Activated naive CD8-positive, alpha-beta T cell (primary cell): ENCODE measurements at regions not wholly inside any gene's neighbourhood (a gene's known extent, or its start where the extent isn't known, plus 50 kb on each side); places are given as distances from the start of the nearest gene placed in this dataset.

Source experiments
- H3K27ac Mint-ChIP-seq: one replicate; pipeline ENCODE4 v1.8.0; 2021; ENCODE audit warnings: mixed read lengths
- H3K27me3 Mint-ChIP-seq: one replicate; pipeline ENCODE4 v1.8.0; 2021; ENCODE audit warnings: mixed read lengths
- H3K36me3 Mint-ChIP-seq: one replicate; pipeline ENCODE4 v1.8.0; 2021; ENCODE audit warnings: mixed read lengths
- H3K4me1 Mint-ChIP-seq: one replicate; pipeline ENCODE4 v1.8.0; 2021; ENCODE audit warnings: low read depth, mixed read lengths
- H3K4me3 Mint-ChIP-seq: one replicate; pipeline ENCODE4 v1.8.0; 2021; ENCODE audit warnings: mild to moderate bottlenecking, mixed read lengths
- H3K9me3 Mint-ChIP-seq: one replicate; pipeline ENCODE4 v1.8.0; 2021; ENCODE audit warnings: low read depth, mixed read lengths

DNA sequence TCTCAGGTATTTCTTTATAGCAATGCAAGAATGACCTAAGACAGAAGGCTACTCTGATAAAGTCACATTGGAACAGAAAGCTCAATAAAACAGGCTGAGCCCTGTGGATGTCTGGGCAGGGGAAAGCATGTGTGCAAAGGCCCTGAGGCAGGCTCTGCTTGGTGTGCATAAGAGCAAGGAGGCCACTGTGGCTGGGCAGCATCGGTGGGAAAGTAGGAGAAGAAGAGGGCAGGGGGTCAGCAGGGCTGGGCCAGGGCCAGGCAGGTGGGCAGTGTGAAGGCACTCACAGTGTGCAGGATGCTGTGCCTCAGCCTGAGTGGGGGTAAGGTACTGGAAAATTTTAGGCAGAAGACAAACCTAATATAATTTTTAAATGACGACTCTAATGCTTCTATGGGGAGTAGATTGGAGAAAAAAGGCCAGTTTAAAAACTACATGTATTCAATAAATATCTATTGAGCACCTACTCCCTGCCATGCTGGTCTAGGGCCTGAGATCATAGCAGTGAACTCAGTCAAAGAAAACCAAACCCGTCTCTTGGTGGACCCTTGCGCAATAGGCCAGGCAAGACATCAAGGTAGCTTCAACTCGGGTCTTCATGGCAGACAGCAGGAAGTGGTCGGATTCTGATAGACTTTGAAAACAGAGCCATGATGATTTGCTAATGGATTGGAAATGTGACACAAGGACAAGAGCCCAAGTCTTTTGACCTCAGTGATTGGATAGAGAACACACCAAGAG, 572.3 kb downstream of the TCERG1L start:
- Mint-ChIP-seq H3K27ac (no peak overlapping the region), H3K27me3 (peaks cover 5% of the 10 kb centered on the region), H3K9me3 (no peaks in the 10 kb centered on the region), H3K4me1 (no peaks in the 10 kb centered on the region), H3K36me3 (no peaks in the 10 kb centered on the region), H3K4me3 (no peak overlapping the region)

DNA sequence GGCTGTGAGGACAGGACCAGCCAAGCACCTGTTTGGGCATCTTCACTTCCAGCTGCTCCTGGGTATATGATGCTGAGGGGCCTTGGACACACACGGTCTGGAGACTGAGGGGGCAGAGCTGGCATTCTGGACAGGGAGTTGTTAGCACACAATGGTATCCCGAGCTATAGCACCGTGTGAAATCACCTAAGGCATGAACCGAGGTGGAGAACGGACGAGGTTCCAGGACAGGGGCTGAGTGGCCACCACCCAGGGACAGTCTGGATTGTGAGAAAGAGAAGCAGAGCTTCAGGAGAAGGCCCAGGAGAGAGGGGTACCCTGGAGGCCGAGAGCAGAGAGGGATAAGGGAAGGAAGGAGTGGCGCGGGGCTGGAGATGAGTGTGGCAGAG, 571.8 kb downstream of the TCERG1L start:
- H3K4me3 Mint-ChIP-seq = no peak overlapping the region
- H3K27me3 Mint-ChIP-seq = peaks cover 5% of the 10 kb centered on the region
- no peaks in the 10 kb centered on the region for H3K4me1 Mint-ChIP-seq
- H3K27ac Mint-ChIP-seq = no peak overlapping the region
- no peaks in the 10 kb centered on the region for H3K9me3 Mint-ChIP-seq
- no peaks in the 10 kb centered on the region for H3K36me3 Mint-ChIP-seq

DNA sequence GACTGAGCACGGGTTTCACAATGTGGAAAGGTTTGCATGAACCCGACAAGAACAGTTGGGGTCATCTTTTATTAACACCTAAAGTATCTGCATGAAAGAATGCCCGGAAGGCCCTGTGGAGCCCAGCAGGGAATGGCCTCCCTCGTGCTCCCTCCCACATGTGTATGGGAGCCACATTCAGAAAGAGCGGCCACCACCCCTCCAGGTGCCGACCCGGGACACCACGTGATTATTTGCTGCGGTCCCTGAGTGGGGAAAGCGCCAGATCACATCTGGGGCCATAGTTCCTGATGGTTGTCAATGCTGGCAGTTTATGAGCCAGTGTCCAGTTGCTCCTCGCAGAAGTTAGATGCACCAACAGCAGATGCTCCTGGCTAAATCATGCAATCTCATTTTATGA, 571.4 kb downstream of the TCERG1L start:
- H3K27ac Mint-ChIP-seq = no peak overlapping the region
- no peaks in the 10 kb centered on the region for H3K36me3 Mint-ChIP-seq
- H3K9me3 Mint-ChIP-seq = no peaks in the 10 kb centered on the region
- H3K4me1 Mint-ChIP-seq = no peaks in the 10 kb centered on the region
- H3K27me3 Mint-ChIP-seq = peaks cover 5% of the 10 kb centered on the region
- H3K4me3 Mint-ChIP-seq = no peak overlapping the region

DNA sequence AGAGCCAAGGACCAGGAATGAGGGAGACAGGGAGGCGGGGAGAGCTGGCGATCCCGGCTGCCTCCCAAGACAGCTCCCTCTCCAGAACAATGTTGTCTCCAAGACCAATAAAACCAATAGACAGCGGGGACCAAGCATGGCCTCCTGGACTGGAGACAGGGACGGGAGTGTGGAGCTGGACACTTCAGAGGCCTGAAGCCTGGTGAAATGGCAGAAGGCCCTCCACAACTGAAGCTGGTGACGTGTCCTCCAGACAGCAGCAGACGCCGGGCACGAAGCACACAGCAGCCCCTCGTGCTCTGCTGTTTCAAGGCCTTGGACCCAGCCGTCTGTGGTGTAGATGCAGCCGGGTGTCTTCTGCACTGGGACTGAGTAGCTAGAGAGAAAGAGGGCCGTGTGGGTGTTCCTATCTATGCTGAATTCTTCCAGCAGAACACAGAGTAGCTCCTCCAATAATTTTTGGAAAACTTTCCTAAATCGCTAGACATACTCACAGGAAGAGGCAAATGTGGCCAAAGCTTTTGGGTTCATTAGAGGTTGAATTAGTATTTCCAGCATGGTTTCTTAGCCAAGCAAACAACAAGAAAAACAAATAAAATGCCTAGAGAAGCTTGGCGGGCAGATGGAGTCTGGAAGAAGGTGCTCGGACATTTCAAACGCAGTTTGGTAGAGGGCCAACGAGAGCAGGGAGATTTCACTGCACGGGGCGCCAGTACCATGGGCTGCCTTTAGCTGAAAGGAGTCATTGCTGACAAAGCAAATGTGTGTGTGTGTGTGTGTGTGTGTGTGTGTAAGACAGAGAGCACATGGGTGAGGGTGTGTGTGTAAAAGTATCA, 570.4 kb downstream of the TCERG1L start:
- H3K4me1 Mint-ChIP-seq = no peaks in the 10 kb centered on the region
- no peaks in the 10 kb centered on the region for H3K36me3 Mint-ChIP-seq
- H3K27me3 Mint-ChIP-seq = peaks cover 5% of the 10 kb centered on the region
- no peaks in the 10 kb centered on the region for H3K9me3 Mint-ChIP-seq
- no peak overlapping the region for H3K4me3 Mint-ChIP-seq
- no peak overlapping the region for H3K27ac Mint-ChIP-seq

DNA sequence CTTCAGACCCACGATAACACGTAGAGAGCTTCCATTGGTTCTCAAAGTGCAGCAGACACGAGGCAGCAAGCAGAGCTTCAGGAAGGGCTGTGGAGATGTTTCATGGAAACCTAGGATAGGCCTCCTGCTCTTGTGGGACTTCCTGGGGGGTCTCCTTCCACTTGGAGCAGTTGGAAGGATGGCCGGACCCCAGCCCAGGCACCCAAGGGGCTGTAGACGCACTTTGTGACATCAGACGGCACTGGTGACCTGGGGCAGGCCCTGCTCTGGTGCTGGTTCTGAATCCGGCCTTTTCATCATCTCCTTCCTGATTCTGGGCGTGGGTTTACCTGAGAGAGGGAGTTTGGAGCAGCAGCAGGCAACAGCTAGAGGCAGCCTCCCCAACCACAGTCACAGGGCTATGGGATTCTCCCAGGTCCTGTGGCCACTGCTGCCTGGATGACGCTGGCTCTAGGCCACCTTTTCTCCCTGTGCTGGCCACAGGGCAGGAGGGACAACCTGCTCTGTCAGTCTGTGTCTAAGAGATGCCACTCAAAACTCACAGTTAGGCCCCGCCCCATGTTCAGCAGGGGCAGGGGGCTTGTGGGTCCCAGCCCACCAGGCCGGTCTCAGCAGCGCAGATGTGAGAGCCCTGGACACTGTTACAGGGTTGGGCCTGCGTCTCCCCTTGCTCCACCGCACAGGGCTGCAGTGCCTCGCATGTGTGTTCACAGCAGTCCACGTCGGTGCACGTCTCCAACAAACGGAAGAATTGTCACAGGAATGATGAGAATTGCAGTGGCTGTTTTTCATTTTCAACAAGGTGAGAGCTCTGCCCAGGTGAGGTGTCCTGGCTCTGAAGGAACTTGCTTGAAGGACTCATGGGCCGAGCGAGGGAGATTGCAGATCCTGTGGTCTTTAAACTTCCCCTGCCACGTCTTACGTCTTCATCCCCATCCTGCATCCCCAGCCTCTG, 569.3 kb downstream of the TCERG1L start:
- Mint-ChIP-seq H3K4me1 (no peaks in the 10 kb centered on the region), H3K27ac (no peak overlapping the region), H3K9me3 (no peaks in the 10 kb centered on the region), H3K27me3 (peaks cover 2% of the 10 kb centered on the region), H3K36me3 (no peaks in the 10 kb centered on the region), H3K4me3 (no peak overlapping the region)

DNA sequence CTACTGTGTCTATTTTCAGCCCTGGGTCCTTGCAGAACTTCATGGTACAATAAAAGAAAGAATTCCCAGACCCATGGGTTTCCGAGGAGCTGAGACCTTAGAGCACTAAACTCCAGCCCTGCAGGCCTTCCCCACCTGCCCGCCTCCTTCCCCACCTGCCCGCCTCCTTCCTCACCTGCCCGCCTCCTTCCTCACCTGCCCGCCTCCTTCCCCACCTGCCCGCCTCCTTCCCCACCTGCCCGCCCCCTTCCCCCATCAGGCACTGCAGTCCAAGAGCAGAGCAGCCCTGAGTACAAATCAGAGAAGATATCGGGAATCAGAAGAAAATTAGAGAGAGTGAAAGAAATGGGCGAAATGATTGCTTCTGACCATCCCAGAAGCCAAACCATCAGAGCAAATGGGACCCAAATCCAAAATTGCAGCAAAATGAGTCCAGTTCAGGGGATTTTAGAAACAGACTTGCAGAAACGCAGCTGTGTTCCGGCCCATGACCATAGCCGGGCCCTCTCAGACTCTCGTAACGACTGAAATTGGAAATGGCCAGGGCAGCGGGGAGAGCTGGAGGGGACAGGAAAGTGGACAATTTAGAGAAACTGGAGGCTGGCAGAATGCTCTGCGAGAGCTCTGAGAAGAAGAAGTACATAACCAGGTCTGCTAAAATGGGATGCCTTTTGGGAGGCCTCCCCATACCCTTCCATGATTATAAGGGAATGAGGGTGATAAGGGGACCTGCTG, 568.4 kb downstream of the TCERG1L start:
- Mint-ChIP-seq H3K9me3 (no peaks in the 10 kb centered on the region), H3K27me3 (peaks cover 2% of the 10 kb centered on the region), H3K36me3 (no peaks in the 10 kb centered on the region), H3K4me3 (no peak overlapping the region), H3K27ac (no peak overlapping the region), H3K4me1 (no peaks in the 10 kb centered on the region)

DNA sequence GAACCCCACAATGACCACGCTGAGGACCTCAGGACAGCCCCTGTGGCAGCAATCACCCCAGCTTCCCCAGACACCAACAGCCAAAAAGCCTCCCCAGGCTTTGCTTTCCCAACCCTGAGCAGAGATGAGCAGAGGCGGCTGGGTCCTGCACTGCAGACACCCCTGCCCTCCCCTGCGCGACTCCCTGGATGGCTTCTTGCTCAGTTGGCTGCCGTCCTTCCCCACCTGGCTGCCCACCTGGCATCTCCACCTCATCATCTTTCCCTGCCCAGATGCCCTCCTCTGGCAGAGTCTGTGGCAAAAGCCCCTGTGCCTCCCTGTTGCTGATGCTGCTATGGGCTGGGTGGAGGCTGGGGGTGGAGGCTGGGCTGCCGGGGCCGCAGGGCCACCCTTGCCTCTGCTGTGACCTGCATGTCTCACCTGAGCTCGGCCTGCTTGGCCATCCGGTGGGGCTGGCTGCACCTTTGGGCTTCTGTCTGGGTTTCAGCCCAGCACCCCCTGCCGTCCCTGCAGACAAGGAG, 567.7 kb downstream of the TCERG1L start:
- Mint-ChIP-seq H3K4me1 (no peaks in the 10 kb centered on the region), H3K4me3 (no peak overlapping the region), H3K27me3 (peaks cover 2% of the 10 kb centered on the region), H3K9me3 (no peaks in the 10 kb centered on the region), H3K27ac (no peak overlapping the region), H3K36me3 (no peaks in the 10 kb centered on the region)

DNA sequence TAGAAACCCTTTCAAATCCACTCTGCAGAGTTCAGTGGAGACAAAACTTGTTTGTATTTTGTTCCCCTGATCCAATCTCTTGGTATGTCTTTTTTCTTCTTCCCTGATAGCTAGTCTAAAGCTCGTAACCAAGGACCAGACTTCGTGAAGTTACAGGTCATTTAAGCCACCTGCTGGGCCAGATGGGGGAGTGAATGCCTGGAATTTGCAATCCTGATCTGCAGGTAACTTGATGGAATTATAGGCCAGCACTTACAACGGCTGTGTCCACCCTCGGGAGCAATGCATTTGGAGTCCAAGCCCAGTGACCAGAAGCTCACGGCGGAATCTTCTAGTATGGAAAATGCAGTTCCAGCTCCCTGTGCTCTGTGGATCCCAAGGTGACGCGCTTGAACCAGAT, 566.9 kb downstream of the TCERG1L start:
- no peaks in the 10 kb centered on the region for H3K36me3 Mint-ChIP-seq
- peaks cover 2% of the 10 kb centered on the region for H3K27me3 Mint-ChIP-seq
- no peaks in the 10 kb centered on the region for H3K9me3 Mint-ChIP-seq

DNA sequence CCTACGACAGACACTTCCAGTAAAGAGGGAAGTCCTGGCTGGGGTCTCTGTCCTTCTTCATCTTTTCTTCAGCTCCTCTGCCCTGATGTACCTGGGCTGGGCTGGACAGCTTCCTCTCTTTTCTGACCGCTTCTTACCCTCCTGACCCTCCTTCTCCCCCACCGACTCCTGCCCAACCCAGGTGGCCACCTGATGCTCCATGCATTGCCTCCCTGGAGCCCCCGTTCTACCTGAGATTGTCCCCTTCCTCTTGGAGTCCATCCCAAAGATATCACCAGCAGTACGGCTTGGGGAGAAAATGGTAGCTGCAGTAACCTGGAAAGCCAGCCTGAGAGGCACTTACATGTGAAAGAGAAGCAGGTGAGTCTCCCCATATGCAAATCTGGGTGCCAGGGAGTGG, 566.3 kb downstream of the TCERG1L start:
- H3K4me1 Mint-ChIP-seq = no peaks in the 10 kb centered on the region
- H3K27me3 Mint-ChIP-seq = no peaks in the 10 kb centered on the region
- no peak overlapping the region for H3K4me3 Mint-ChIP-seq
- no peaks in the 10 kb centered on the region for H3K9me3 Mint-ChIP-seq
- H3K36me3 Mint-ChIP-seq = no peaks in the 10 kb centered on the region
- H3K27ac Mint-ChIP-seq = no peak overlapping the region

More for the DNA sequence above, 566.9 kb downstream of the TCERG1L start:
- no peaks in the 10 kb centered on the region for H3K4me1 Mint-ChIP-seq
- no peak overlapping the region for H3K4me3 Mint-ChIP-seq
- H3K27ac Mint-ChIP-seq = no peak overlapping the region

DNA sequence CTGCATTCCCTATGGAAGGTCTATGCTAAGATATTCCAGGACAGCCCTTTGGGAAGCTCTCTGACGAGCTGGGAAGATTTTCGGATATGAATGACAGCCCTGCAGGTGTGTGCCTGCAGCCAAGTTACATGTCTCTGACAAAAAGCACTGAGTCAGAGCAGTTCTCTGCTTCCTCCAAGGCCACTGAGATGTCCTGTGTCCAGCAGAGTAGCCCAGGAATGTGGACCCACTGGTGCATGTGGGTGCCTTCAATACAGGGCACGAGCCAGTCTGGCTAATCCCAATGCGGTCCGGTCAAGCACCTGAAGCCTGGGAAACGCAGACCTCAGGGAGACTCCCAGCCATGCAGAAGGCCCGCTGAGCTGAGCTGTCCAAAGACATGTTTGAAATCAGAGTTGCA, 565.7 kb downstream of the TCERG1L start:
- Mint-ChIP-seq H3K27me3 (no peaks in the 10 kb centered on the region), H3K4me1 (no peaks in the 10 kb centered on the region), H3K27ac (no peak overlapping the region), H3K4me3 (no peak overlapping the region), H3K36me3 (no peaks in the 10 kb centered on the region), H3K9me3 (no peaks in the 10 kb centered on the region)

DNA sequence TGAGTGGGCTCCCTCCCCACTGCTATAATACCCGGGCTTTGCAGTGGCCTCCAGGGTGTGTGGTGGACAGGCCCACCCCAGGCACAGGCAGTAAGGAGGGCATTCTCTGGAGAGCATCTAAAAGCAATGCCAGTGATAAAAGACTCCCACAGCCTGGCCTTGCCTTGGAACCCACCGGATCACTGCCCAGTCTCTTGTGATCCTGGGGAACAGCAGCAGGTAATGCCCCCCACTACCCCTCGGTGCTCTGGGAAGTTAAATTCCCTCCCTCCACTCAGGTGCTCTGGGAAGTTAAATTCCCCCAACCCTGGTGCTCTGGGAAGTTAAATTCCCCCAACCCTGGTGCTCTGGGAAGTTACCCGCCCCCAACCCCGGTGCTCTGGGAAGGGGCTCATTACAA, 565.2 kb downstream of the TCERG1L start:
- H3K27ac Mint-ChIP-seq = no peak overlapping the region
- H3K27me3 Mint-ChIP-seq = no peaks in the 10 kb centered on the region
- H3K4me1 Mint-ChIP-seq = no peaks in the 10 kb centered on the region
- no peak overlapping the region for H3K4me3 Mint-ChIP-seq
- H3K36me3 Mint-ChIP-seq = no peaks in the 10 kb centered on the region
- no peaks in the 10 kb centered on the region for H3K9me3 Mint-ChIP-seq

DNA sequence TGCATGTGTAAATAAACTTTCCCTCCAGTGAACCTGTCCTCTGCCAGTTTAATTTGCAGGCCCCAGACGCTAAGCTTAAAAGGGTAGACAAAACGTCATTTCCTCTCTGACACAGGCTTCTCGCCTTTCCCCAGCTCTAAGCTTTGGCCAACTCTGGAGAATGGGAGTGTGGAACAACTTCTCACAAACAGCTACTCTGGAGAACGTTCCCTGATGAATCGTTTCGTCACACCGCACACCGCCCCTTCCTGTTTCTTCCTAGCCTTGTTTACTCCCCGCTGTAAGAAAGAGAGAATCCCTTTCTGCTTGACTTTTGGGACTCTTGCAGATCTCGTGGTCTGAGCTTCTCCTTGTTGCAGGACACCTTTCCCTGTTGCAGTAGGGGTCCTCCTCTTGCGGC, 564.2 kb downstream of the TCERG1L start:
- H3K27me3 Mint-ChIP-seq = no peaks in the 10 kb centered on the region
- H3K4me1 Mint-ChIP-seq = no peaks in the 10 kb centered on the region
- no peaks in the 10 kb centered on the region for H3K36me3 Mint-ChIP-seq
- no peaks in the 10 kb centered on the region for H3K9me3 Mint-ChIP-seq
- H3K4me3 Mint-ChIP-seq = no peak overlapping the region
- no peak overlapping the region for H3K27ac Mint-ChIP-seq

DNA sequence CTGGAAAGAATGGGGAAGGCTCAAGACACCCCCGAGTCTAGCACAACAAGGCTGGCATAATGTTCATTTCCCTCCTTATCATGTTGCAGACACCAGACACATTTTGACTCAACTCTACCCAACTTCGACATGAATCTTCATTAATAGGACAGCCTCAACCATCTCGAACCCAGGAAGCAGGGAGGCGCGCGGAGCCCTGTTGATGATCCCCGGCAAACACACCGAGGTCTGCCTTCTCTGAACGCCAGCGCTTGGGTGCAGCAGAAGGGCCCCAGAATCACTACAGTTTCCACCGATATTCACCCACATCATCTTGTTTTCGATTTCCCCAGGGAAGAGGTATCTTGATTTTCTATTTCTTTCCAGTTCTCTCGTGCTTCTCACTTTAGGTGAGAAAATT, 563.6 kb downstream of the TCERG1L start:
- no peaks in the 10 kb centered on the region for H3K9me3 Mint-ChIP-seq
- no peaks in the 10 kb centered on the region for H3K36me3 Mint-ChIP-seq
- no peak overlapping the region for H3K27ac Mint-ChIP-seq
- no peak overlapping the region for H3K4me3 Mint-ChIP-seq
- H3K4me1 Mint-ChIP-seq = no peaks in the 10 kb centered on the region
- no peaks in the 10 kb centered on the region for H3K27me3 Mint-ChIP-seq

DNA sequence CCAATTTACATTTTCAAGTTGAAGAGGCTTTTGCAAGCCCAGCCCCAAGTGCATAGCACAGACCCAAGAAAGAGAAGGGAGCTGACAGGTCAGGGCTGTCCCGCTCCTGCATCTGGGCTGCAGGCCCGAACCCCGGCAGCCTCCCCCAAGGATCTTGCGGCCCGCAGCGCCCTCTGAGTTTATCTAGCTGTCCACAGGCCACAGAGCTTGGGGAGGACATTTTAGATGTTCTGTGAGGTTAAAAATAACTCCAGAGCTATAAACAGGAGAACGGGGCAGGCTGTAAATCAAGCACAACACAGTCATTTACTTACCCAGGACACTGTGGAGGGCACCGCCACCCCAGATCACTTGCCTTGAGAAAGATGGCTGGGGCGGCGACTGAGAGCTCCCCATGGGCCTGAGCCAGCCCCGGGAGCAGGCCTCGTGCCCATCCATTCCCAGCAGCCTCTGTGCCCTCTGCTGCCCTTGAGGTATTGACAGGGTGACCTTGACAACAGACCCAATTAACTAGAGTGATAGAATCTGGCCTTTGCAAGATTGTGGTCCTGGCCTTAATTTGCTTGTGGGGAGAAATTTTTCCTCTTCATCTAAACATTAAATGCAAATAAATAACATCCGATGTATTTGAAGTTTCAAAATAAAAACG, 563.0 kb downstream of the TCERG1L start:
- no peak overlapping the region for H3K27ac Mint-ChIP-seq
- H3K27me3 Mint-ChIP-seq = no peaks in the 10 kb centered on the region
- no peak overlapping the region for H3K4me3 Mint-ChIP-seq
- no peaks in the 10 kb centered on the region for H3K36me3 Mint-ChIP-seq
- H3K4me1 Mint-ChIP-seq = no peaks in the 10 kb centered on the region
- H3K9me3 Mint-ChIP-seq = no peaks in the 10 kb centered on the region
